ENCODE measurements at regions not wholly inside any gene's neighbourhood (a gene's known extent, or its start where the extent isn't known, plus 50 kb on each side); places are given as distances from the start of the nearest gene placed in this dataset.

GRCh38 chr21:20276377-20276776 lies 721.8 kb upstream of the NCAM2 start:
- Histone ChIP-seq H3K9me3 (replicated peaks; ENCODE audit: control insufficient read depth, insufficient read depth, low read length) (no peaks in the 10 kb centered on the region), H4K20me1 (replicated peaks; ENCODE audit: control insufficient read depth, extremely low read depth, insufficient read depth, low read length) (no peaks in the 10 kb centered on the region), H3K4me2 (ENCODE audit: insufficient read depth, low read length) (no peak overlapping the region), H2AFZ (ENCODE audit: low read depth, low read length) (no peak overlapping the region), H3K27me3 (ENCODE audit: control insufficient read depth in 2 of 2, insufficient read depth in 2 of 2, low read length in 2 of 2) (no peaks in the 10 kb centered on the region), H3K9ac (replicated peaks; ENCODE audit: extremely low read depth, insufficient read depth, low read length) (no peak overlapping the region), H3K4me3 (replicated peaks in 1 of 3; ENCODE audit: insufficient read depth in 1 of 3, low read depth in 1 of 3, low read length in 3 of 3) (no peak overlapping the region), H3K36me3 (ENCODE audit: control insufficient read depth in 2 of 2, extremely low read depth in 1 of 2, insufficient read depth in 2 of 2, low read length in 2 of 2) (no peaks in the 10 kb centered on the region), H3K27ac (ENCODE audit: insufficient read depth, low read depth, low read length) (no peak overlapping the region), H3K9me1 (replicated peaks; ENCODE audit: control insufficient read depth, extremely low read depth, insufficient read depth, low read length) (no peaks in the 10 kb centered on the region), H3K79me2 (ENCODE audit: control insufficient read depth, insufficient read depth, low read length) (no peaks in the 10 kb centered on the region), H3K4me1 (ENCODE audit: control insufficient read depth, extremely low read depth, insufficient read depth, low read length) (no peaks in the 10 kb centered on the region)
- intact Hi-C loops (cut with micrococcal nuclease) = no loop called here
- CTCF ChIA-PET = no interaction called here
- no peak for FAIRE-seq
- no TSS peak for BruUV-seq (replicated peaks)
- TF ChIP-seq JUN (IDR thresholded peaks at IDR 0.05; ENCODE audit: borderline replicate concordance, insufficient read depth, insufficient read length, low read depth) (no peak), EZH2 (IDR thresholded peaks at IDR 0.05; ENCODE audit: borderline replicate concordance, low read depth, low read length, severe bottlenecking) (no peak), CTCF (IDR thresholded peaks at IDR 0.05; ENCODE audit: extremely low read depth in 1 of 2, insufficient read depth in 1 of 2, low read depth in 1 of 2, low read length in 2 of 2) (no peak), POLR2A (IDR thresholded peaks at IDR 0.05; ENCODE audit: low read depth, low read length) (no peak), POLR2AphosphoS5 (IDR thresholded peaks at IDR 0.05; ENCODE audit: insufficient read depth, low read depth, low read length) (no peak), GATA2 (IDR thresholded peaks at IDR 0.05; ENCODE audit: insufficient read depth, insufficient read length, low read depth, low read length) (no peak), FOS (IDR thresholded peaks at IDR 0.05; ENCODE audit: borderline replicate concordance, insufficient read depth, low read length) (no peak), MYC (IDR thresholded peaks at IDR 0.05; ENCODE audit: low read depth, low read length) (no peak)
- TF ChIP-seq, protein P1, sequence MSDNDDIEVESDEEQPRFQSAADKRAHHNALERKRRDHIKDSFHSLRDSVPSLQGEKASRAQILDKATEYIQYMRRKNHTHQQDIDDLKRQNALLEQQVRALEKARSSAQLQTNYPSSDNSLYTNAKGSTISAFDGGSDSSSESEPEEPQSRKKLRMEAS (IDR thresholded peaks at IDR 0.05; ENCODE audit: insufficient read depth, insufficient read length) = no peak
- POLR2A ChIA-PET = no interaction called here
- DNase-seq (ENCODE audit: low read depth, low spot score) = no peak
- dilution Hi-C loops (cut with MboI; ENCODE audit: extremely low pct_ligation_motif_present, low sequenced_read_pairs) = no loop called here

Data from endothelial cell of umbilical vein (primary cell).